GM21381 (cell line): ENCODE measurements at regions not wholly inside any gene's neighbourhood (a gene's known extent, or its start where the extent isn't known, plus 50 kb on each side); places are given as distances from the start of the nearest gene placed in this dataset.
"Not testable (repeated sequence)": the region's sequence is repeated elsewhere in the genome, so short reads cannot be mapped to it uniquely, and the experiment has no call there.

Source experiments
- ATAC-seq: cut with Tn5 transposase; IDR thresholded peaks from one replicate; pipeline ENCODE4 v1.9.1; 2021; ENCODE audit warnings: mild to moderate bottlenecking, moderate library complexity; ENCODE audit not compliant: unreplicated experiment

DNA sequence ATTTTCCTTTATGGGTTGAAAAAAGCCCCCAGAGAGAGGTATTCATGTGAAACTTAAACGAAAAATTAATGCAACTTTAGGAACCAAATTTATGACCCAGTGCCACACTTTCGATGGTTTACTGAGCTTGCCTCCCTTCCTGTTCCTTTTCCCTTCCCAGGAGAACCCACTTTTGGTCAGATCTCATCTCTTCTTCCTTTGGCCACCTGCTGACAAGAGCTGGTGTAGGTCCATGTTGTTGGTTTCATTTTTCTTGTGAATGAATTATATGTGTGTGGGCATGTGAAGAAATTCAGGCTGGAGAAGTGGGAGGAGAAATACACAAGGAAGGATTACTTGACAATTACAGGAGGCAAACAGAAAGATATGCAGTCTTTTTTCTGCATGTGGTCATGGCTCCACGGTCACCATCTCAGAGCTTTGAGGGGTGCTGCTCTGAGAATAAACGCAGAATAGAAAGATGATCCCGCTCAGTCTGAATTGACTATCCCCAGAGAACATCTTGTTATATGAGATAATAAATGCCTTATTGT lies 111.3 kb upstream of the TCF4 start:
- ATAC-seq: no peak

DNA sequence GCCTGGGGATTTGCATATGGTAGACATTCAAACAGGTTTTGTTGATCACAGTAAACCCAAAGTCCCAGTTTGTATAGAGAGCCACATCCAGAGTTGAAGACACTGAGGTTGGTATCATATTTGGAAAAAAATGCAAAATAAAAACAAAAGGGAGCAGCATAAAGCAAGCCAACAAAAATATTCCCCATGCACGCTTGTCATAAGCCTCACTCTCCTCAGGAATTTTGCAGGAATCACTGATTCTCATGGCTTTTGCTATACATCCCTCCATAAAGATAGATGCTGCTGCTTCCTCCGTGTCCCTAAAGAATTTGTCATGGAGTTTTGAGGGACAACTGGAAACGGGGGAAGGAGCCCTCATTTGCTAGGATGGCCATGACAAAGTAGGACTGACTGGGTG lies 108.8 kb upstream of the TCF4 start:
- ATAC-seq: no peak

DNA sequence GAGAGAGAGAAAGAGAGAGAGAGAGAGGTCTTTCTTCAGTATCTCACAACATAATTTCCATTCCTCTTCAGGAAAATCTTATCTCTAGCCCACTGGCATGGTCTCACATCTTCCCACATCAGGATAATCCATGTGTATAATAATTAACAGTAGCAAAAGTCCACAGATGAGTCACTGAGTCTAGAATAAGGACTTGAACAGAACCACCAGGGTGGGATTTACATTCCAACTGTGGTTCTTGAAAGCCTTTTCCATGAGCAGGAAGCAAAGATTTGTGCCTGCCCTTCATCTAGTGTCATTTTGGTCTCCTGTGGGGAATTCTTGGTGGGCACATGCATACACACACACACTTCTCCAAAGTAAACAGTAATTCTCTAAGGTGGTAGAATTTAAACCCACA lies 107.1 kb upstream of the TCF4 start:
- ATAC-seq: no peak

DNA sequence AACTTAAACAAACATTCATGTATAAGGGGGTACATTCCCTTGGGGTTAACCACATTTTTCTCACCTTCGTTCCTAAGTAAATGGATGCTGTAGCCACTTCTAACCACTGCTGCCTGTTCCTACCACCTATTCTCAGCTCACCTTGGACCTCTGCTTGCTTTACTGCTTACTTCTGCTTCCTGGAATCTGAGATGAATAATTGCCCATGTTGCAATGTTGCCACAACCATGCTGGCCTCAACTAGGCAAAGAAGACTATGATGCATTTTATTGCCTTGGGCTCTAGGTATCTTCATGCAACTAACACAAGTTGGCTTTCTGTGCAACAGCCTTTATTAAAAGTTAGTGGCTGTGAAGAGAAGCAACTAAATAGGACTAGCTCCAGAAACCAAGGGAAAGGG lies 106.3 kb upstream of the TCF4 start:
- ATAC-seq: no peak

DNA sequence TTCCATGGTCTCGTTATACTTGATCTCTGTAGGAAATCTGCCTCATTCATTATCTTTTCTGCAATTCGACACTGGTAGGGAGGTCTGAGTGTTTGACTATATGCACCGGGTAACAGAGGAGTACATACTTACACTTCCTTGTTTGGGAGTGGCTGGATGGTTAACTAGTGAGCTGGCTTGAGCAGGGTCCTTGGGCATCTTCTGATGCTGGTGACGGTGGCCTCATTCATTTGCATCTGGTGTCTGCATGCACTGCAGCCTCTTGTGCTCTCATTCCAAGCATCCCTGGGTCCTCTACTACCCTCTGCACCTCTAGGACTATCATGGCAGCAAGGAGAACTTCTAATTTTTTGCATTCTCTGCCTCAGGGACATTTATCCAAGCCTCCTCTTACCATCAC lies 100.0 kb upstream of the TCF4 start:
- no peak for ATAC-seq

GRCh38 chr18:55687106-55687505 lies 99.1 kb upstream of the TCF4 start:
- ATAC-seq: no peak

GRCh38 chr18:55685638-55686037 lies 97.6 kb upstream of the TCF4 start:
- ATAC-seq: no peak

DNA sequence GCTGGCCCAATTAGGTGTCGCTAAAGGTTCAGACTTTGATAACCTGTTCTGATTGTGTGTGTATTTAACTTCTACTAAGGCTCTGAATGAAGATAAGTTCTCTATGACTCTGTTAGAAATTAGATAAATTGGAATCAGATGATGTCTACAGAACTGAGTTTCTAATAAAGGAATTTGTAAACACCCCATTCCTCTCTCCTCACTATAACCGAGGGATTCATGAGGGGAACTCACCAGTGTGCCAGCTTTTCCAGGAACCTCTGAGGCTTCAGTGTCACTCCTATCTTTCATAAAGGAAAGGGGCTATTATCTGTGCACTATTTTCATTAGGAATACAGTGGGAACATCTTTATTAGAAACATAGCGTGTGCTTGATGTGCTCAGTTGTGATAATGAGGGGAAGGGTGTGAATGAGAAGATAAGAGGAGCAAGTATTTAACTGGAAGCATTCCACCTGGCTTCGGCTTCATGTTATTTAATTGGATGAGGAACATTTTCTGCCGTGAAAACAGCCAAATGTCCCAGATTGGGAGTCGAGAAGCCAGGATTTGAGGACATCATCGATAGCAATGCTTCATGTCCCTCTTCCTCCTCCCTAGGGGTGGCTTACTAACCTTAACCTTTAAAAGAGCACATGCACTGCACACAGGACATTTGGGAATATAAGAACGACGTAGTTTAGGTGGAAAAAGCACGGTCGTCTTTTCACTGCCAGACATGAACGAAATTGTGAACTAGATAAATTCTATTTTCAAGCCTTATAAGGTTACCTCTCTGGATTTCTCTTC lies 84.8 kb upstream of the TCF4 start:
- ATAC-seq: no peak

DNA sequence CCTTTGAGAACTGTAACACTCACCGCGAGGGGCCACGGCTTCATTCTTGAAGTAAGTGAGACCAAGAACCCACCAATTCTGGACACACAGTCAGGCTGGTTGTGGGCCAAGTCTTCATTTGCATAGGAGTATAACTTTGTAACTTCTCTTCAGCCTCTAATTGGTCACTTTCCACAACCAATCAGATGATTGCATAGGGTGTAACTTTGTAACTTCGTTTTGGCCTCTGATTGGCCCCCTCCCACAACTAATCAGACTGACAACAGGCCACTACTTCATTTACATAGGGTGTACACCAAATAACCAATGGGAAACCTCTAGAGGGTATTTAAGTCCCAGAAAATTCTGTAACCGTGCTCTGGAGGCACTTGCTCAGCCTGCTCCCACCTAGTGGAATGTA lies 77.5 kb upstream of the TCF4 start:
- no peak for ATAC-seq

GRCh38 chr18:55664758-55665400 lies 76.9 kb upstream of the TCF4 start:
- not testable (repeated sequence) for ATAC-seq

GRCh38 chr18:55663891-55664290 lies 75.9 kb upstream of the TCF4 start:
- ATAC-seq: no peak

DNA sequence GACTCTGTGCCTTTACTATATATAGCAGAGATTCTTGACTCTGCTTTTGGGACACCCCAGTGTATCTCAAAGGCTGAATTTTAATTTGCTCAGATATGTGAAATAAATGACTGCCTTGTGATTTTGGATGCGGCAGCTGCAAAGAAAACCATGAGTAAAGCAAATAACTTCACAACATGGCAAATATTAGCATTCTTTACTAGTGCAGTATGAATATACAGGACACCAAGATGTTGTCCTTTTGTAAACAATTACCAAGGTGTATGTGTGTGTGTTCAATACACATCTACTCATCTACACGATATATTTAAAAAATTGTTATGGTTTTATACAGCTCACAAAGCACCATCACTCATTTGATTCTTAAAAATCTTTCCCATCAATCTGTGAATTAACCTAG lies 70.6 kb upstream of the TCF4 start:
- no peak for ATAC-seq

DNA sequence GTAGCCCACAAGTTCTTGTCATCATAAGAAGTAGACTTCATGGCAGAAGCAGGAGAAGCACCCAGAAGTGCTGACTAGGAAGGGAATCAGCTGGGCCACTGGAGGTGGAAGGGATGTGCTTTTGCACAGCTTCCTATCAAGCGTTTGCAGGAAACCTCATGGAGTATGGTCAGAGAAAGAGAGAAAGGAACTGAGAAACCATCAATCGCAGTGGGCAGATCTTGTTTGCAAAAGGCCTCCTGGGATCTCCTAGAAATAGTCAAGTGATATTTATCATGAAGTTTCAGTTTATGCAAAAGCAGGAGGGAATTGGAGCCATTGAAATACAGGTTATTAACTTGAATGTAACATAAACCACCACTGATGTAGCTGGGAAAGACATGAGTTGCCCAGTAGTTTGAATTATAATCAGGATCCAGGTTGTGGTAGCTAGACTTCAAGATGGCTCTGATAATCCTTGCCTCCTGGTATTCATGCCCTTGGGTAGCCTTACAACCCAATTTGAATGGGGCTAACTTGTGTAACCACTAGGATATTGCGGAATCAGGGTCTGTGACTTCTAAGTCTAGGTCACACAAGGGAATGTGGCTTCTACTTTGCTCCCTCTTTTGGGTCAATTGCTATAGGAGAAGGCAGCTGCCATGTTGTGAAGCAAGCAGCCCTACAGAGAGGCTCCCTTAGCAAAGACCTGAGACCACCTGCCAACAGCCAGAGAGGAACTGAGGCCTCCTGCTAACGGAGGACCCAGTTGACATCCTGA lies 69.8 kb upstream of the TCF4 start:
- ATAC-seq: no peak

DNA sequence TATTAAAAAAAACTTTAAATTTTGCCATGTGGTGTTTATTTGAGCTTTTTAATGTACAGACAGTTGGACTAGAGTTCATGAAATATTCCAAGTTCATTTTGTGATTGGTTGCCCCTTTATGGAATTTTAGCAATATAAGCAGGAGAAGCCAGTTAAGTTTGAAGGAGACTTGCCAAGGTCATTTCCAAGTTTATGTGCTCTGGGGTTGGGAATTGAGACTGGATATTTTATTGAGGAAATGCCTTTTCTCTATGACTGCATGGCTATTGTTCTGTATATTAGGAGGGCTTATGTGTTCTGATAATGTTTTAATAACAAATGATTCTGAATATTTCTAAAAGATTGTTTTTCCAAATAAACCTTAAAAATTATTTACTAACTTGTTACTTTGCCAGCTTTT lies 67.0 kb upstream of the TCF4 start:
- no peak for ATAC-seq

DNA sequence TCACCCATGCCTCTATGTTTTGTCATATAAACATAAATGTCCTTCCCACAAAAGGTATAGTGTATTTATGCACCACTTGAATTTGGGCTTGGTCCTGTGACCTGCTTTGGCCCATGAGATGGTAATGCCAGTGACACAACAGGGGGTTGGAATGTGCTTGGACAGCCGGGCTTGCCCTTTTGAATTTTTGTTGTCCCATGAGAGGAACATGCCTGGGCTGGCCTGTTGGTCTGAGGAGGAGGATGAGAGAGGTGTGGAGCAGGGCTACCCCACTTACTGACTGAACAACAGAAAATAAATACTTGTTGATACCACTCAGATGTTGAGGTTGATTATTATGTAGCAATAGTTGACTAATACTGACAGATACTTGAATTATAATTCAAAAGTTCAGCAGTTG lies 63.2 kb upstream of the TCF4 start:
- ATAC-seq: no peak

DNA sequence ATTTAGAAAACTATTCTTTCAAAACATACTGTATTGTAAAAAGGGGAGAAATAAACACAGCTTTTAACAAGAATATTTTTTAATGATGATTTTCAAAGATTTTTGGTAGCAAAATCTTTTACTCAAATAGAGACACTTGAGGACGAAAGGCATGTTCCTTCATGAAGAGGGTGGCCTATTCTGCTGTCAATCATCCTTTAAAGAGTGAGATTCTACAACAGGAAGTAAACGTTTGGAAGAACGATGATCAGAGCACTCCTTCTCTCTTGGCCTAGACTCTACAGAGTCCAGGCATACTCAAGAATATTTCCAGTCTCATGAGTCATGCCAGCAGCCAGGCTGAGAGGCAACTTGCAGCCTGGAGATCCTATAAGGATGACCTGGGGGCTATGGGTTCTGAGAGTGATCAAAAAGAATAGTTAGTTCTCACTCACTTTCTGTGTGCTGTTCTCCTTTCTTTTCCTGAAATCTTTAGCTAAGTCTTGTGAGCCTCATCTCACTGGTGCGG lies 62.4 kb upstream of the TCF4 start:
- ATAC-seq: no peak

DNA sequence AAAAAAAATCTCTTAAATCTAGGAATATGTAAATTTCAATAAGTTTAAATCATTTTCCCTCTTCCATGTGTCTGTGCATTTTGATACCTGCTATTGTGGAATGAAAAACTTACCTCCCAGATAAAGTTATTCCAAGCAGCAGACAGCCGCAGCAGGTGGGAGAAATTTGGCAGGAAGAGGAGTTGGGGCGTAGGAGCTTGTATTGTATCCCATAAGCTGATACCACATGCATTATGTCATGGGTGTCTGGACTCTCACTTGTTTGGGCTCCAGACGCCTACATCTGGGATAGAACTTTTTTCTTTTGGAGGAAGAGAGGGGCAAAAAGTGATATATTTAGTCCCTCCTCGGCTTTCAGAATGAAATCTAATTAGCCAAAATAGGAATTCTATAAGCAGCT lies 59.3 kb upstream of the TCF4 start:
- no peak for ATAC-seq

DNA sequence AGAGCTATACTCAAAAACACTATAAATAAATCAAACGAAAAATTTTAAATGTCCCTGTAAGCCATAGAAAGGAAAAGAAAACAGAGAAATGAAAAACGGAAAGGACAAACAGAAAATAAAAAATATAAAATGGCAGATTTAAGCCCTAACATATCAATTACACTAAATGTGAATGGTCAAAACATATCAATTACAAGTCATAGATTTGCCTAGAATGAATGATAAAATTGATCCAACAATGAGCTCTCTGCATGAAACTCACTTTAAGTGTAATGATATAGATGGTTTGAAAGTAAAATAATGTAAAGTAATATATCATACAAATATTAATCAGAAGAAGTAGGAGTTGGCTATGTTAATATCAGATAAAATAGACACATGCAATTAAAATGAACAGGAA lies 54.2 kb upstream of the TCF4 start:
- no peak for ATAC-seq

DNA sequence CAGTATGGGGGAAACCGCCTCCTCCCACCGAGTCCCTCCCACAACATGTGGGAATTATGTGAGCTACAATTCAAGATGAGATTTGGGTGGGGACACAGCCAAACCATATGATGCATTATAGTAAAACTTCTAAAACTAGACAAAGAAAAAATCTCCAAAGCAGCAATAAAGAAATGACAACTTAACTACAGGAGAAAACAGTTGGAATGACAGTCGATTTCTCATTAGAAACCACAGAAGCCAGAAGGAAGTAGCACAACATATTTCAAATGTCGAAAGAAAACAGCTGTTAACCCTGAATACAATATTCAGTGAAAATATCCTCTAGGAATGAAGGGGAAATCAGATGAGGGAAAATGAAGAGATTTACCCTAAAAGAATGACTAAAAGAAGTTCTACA lies 53.5 kb upstream of the TCF4 start:
- no peak for ATAC-seq
